GM18867 (cell line): ENCODE measurements at regions not wholly inside any gene's neighbourhood (a gene's known extent, or its start where the extent isn't known, plus 50 kb on each side); places are given as distances from the start of the nearest gene placed in this dataset.
"Not testable (repeated sequence)": the region's sequence is repeated elsewhere in the genome, so short reads cannot be mapped to it uniquely, and the experiment has no call there.

Experiments used
- ATAC-seq: cut with Tn5 transposase; IDR thresholded peaks from one replicate; pipeline ENCODE4 v1.9.1; 2021; ENCODE audit warnings: mild to moderate bottlenecking, moderate library complexity; ENCODE audit not compliant: unreplicated experiment

DNA sequence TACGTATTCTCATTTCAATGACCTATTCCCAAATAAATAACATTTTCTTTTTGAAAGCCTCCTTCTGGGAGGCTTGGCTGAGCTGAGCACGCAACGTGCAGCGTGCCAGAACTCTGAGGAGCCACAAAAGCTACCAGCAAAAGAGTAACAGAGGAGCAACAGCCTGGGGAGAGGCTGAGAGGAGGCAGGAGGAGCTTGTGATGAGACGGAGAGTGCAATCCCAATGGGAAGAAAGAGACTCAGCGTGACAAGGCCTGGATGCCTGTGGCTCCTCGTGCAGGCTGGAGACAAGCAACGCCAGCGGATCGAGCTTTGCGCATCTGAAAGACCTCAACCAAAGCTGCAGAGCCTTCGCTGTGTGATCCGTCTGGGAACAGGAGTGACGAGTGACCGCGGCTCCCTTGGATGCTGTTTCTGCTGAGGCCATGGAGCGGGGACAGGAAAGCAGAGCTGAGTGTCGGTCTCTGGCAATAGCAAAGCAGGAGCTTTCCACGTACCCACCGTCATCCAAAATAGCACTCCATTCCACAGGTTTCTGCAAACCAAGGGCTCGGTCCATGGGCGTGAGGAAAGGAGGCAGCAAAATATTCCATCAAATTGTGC lies 171.7 kb upstream of the PFKP start:
- no peak for ATAC-seq

DNA sequence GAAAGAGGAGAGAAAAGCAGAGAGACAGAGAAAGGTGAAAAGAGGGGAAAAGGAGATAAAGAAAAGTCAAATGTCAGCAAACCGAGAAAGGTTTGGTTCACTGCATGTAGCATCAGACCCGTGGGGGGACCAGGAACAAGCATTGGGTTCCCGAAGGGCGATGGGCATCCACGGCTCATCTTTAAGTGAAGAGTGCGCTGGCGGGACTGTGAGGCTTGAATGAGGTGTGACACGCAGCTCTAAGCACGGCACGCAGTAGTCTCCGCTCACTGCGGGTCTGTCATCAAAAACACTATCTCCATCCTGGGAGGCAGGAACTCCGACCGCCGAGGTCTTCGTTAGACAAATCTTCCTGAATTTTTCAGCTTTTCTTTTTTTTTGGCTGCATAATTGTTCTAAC lies 173.4 kb upstream of the PFKP start:
- ATAC-seq: no peak

DNA sequence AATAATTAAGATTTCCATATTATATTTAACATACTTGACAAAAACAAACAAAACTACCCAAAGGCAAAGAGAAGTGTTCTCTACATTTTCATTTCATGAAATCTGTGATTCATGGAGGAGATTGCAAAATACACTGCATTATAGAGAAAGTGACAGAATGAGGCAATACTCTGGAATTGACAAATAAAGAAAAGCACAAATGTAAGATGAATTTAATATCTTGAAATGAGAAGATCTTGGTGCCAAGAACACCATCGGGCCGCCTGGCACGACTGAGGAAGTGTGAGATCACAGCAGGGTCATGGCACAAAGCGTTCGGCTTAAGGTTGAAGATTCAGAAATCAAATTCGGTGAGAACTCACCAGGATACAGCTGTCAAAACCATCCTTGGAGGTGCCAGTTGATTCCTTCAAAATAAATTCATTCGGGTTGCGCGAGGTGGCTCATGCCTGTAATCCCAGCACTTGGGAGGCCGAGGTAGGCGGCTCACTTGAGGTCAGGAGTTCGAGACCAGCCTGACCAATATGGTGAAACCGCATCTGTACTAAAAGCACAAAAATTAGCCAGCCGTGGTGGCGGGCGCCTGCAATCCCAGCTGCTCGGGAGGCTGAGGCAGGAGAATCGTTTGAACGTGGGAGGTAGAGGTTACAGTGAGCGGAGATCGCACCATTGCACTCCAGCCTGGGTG lies 174.0 kb upstream of the PFKP start:
- ATAC-seq: no peak

DNA sequence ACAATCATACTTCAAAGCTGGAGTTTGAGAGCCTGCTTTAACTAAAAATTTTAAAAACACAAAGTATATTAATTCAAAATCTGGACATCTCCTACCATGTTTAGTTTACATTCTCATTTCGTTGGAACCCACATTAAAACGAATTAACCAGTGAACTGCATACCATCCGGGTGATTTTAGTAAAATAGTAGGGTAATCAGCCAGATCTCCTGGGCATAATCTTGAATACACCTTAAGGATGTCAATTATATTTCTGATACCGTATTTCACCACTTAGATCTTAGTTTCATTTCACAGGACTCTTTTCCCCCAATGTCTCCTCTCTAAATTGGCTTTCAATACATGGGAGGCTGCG lies 175.6 kb upstream of the PFKP start:
- no peak for ATAC-seq

DNA sequence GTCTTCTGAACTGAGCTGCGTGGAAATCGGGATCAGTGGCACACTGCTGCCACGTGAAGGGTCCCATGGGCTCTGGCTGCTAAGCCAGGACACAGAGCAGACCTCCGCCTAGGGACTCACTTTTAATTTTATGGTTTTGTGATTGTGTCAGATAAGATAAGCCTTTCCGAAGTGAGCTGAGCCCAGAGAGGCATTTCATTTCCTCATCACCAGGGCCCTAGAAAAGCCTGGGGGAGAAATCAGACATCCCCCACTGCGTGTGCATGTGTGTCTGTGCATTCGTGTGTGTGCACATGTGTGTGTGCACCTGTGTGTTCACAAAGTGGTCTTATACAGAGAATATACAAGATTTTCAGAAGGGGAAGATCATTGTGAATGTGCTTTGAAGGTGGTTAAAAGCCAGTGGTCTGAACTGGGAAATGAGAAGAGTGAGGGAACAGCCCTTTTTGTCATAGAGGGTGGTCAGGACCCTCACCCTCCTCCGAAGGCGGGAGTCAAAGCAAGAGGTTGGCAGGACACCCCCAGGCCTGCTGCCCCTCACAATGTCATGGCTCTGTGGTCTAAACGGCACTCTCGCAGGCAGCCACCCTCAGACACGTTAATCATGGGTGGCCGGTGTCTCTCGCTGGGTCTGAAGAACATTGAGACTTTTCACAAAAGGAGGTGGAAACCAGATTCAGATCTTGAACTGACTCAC lies 176.1 kb upstream of the PFKP start:
- no peak for ATAC-seq

DNA sequence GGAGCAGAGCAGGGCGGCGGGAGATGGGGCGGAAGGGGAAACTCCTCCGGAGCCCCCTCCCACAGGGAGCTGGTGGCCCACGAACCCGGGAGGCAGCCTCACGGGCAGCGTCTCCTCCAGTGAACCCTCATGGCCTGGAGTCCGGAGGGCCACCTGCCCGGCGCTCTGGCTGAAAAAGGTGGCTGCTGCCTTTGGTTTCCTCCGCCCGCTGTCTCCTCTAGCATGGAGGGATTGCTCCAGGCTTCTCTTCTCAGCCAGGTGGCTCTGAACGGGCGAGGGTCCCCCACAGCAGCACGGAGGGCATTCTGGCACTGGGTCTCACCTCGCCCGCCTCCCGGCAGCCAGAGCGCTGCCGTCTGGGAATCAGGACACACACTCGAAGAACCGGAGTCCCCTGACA lies 177.3 kb upstream of the PFKP start:
- ATAC-seq: no peak

DNA sequence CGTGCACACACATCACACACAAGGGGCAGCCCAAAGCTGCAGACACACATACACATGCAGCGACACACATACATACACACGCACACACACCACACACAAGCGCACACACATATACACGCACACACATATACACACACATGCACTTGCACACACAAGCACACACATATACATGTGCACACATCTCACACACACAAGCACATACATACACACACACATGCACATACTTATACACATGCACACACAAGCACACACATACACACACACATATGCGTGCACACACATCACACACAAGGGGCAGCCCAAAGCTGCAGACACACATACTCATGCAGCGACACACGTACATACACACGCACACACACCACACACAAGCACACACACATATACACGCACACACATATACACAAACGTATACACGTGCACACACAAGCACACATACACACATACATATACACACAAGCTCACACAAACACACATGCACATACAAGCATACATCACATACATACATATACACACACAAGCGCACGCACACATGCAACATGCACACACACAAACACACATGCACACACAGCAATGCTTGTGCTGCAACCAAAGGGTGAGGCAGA lies 178.8 kb upstream of the PFKP start:
- ATAC-seq: no peak

DNA sequence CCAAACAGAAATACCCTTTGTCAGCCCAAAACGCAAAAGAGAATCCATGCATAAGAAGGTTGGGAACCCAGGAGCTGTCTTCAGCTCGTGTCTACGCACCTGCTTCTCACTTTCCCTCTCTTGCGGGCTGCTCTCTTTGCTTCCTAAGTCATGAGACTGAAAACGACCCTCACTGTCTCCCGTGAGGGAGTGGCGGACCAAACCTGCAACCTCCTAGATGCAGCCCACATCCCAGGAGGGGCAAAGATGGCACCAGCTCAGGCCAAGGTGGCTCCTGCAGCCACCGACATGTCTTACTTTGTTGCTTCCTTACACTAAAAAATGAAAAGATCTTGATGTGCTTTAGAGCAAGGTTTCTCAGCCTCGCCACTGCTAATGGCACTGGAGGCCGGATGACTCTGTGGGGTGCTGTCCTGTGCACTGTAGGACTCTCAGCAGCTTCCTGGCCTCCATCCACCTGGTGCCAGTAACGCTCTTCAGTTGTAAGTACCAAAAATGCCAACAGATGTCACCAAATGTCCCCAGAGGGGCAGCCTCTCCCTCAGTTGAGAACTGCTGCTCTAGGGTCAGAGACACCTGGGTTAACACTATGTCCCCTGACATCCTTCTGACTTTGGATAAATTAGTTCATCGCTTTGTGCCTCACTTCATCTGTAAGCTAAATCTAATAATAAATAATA lies 179.8 kb upstream of the PFKP start:
- ATAC-seq: no peak

DNA sequence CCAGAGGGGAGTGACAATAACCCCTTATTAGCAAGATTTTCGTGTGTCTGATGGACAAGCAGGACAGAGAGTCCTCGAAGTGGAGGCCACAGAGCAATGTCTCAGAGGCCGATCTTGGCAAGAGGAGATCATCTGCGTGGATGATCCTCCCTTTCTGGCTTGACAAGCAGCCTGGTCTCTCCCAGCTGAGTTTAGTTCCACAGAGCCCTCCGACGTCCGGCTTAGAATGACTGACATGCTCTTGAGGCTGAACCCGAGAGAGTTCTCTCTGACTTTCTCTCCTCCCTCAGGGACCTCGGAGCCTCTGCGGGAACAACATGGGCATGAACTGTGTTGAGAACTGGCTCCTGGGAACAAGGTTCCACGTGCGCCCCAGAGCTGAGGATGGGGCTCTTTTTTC lies 180.7 kb upstream of the PFKP start:
- no peak for ATAC-seq

DNA sequence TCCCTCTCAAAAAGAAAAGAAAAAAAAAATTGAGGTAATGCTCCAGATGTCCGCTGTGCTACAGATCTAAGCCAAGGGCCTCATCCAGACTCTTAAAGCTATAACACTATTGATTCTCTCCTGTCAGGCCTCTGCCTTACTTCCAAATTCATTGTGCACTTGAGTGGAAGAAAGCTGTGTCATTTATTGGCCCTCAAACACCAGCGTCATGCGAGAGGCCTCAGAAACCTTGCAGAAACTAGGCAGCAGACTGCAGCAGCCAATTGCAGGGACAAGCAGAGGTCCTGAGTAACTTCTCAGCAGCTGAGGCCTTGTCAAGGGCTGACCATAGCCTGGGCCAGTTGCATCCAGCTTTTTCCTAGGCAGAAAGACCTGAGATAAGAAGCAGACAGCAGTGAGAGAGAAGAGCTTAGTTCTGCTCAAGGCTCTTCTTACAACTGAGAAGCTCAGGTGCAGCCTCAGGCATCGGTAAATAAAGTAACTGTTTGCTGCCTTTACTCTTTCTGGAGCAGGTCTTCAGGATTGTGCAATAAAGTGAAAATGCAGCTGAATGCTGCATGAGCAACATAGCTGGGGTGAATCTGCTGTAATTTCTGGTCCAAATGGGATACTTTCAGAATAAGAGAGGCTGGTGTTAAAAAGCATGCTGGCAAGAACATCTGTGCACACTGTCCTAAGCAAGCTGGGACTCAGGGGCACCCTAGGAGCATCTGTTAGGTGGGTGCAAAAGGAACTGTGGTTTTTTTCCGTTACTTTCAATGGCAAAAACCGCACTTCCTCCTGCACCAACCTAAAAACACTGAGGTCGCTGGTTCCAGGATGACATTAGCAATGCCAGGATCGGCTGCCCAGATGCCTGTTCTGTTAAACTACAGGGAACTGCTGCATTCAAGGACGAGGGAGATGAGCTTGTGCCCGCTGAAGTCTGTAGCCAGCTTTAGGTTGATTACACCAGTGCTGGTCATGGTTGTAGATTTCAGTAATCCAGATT lies 181.8 kb upstream of the PFKP start:
- no peak for ATAC-seq

DNA sequence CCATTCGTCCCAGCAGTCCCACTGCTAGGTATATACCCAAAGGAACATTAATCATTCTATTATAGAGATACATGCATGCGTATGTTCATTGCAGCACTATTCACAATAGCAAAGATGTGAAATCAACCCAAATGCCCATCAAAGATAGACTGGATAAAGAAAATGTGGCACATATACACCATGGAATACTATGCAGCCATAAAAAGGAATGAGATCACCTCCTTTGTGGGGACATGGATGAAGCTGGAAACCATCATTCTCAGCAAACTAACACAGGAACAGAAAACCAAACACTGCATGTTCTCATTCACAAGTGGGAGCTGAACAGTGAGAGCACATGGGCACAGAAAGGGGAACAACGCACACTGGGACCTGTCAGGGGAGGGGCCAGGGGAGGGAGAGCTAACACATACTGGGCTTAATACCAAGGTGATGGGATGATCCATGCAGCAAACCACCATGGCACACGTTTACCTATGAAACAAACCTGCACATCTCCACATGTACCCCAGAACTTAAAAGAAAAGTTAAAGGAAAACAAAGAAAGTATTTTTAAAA lies 183.3 kb upstream of the PFKP start:
- ATAC-seq: not testable (repeated sequence)

DNA sequence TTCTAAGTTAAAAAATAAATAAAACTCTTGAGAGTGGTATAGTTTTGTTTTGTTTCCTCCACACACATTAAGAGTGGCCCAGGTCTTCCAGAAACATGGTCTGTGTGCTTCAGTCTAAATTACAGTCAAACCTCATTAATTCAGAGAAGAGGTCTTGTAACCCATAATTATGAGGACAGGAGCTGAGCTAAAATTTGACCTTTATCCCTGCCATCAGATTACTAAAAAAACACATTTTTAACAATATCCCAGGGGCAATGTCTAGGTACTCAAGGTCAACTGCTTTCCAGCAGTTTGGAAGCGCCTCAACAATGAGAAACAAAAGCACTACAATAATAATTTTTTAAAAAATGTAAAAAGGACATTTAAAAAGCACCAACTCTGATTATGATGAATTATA lies 184.1 kb upstream of the PFKP start:
- no peak for ATAC-seq

DNA sequence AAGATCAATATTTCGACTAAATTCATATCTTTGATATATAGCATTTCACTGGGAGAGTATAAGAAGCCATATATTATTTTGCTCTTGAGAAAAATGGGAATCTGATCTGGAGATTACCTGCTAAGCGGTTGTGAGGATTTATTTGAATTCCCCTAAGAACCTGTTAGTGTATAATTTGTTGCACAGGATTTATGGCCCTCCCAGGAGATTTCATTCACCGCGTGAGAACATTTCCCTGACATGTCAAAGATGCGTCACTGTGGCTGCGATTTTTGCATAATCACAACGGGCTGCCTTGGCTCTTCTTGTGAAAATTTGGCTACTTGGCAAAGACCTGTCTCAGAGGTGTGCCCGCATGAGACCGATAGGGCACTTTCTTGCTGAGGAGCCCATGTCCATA lies 184.7 kb upstream of the PFKP start:
- ATAC-seq: no peak

DNA sequence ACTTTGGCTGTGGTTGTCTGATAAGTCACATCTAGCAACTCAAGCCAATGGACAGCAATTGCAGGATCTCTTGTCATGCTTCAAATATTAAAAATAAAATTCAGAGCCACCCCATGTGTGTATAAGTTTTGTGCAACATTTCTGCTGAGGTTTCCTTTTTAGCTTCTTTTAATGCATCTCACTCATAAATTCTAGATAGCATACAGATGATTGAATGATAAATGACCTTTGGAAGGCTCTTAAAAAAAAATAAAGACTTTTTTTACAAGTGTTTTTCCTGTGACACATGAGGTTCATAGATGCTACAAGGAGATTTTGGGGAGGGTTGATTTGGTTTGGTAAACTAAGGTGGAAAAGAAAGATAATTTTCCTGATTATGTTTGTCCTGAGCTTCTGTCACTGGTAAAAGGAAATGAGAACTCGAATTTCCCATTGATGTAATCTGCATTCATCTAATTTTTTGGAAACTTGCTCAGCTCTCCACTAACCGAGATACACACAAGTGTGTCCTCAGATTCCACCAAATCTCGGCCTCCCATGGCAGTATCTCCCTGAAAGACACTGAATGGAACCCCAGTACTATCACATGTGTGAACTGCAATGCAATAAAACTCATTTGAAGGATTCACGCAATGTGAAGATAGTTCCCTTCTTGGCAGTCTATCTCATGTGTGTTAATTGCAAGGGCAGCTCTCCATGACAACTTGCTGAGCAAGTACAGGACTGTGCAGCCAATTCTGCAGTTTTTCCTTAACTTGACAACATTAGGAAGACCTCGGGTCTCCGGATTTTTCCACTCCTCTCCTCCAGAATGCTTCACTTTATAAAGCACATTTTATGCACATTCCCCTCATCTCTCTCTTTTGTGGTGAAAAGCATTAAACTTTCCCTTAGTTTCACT lies 185.4 kb upstream of the PFKP start:
- ATAC-seq: no peak

DNA sequence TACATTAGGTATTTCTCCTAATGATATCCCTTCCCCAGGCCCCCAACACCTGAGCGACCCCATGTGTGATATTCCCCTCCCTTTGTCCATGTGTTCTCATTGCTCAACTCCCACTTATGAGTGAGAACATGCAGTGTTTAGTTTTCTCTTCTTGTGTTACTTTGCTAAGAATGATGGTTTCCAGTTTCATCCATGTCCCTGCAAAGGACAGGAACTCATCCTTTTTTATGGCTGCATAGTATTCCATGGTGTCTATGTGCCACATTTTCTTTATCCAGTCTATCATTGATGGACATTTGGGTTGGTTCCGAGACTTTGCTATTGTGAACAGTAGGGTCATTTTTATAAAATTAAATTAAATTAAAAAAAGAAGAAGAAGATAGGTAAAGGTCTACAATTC lies 187.3 kb upstream of the PFKP start:
- ATAC-seq: not testable (repeated sequence)

DNA sequence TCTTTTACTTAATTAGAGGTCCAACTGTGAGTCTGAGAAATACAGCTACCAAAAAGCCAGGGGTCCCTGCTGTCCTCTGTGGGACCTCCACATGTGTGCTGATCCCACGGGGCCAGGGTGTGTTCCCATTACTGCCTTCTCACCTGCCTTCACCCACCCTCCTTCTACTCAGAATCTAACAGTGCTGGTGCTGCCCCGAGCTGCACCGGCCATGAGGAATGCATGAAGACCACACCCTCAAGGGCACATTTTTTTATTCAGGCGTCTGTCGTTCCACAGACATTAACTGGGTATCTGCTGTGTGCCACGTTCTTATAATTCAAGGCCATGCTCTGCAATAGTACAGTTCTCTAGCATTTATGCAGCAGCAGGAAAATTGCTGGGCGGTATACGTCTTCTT lies 188.5 kb upstream of the PFKP start:
- no peak for ATAC-seq

DNA sequence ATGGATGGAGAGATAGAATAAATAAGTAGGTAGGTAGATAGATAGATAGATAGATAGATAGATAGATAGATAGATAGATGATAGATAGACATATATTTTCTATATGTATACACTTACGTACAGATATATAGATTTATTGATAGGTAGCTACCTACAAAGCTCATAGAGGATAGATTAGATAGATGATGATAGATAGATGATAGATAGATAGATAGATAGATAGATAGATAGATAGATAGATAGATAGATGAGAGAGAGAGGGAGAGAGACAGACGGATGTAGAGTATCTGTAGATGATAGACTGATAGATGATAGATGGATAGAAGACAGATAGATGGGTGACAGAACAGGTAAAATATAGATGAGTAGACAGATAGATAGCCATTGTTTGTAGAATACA lies 191.3 kb upstream of the PFKP start:
- ATAC-seq: no peak

DNA sequence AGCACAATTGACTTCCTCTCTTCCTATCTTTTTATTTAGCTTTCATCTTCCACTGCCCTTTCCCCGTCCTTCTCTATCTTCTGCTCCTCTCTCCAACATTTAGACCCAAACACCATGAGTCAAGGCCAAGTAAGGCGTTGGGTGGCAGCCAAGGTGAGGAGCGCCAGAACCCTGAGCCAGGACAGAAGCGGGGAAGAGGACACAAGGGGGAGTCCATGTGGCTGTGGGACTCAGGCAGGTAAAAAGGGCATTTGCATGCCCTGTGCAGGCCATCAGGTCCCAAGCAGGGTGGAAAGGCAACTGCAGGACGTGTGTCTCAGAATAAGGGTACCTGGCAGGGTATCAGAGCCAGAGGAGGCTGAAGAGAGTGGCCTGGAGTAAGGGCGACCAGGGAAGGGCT lies 192.4 kb upstream of the PFKP start:
- ATAC-seq: no peak

DNA sequence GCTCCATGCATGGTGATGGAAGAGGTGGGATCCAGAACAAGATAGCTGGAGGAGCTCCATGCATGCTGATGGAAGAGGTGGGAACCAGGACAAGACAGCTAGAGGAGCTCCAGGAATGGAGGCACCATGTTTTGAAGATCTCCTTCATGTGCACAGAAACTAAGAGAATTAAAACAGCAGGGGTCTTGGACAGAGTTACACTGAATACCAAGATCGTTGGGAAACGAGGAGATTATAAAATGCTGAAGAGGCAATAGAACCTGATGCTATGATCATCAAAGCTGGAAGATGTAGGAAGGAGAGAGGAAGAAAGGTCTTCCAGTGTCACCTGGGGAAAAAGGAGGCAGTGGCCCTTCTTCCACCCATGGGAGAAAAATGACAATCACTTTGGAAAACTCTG lies 193.6 kb upstream of the PFKP start:
- no peak for ATAC-seq
